Loucy (cell line): ENCODE measurements at regions not wholly inside any gene's neighbourhood (a gene's known extent, or its start where the extent isn't known, plus 50 kb on each side); places are given as distances from the start of the nearest gene placed in this dataset.

ENCODE experiments used
- H2AFZ ChIP-seq: fragments of 200-600 bp; sonication (generic); 2 replicates; pipeline ENCODE4 v1.6.0; 2016; ENCODE audit warnings: antibody characterized with exemption, mild to moderate bottlenecking, low read length, moderate library complexity
- H3F3A ChIP-seq: fragments of 200-600 bp; 2 replicates; pipeline ENCODE4 v1.6.0; 2016; ENCODE audit warnings: antibody characterized with exemption, low read depth, mild to moderate bottlenecking
- H3K27me3 ChIP-seq: fragments of 200-600 bp; sonication (generic); 2 replicates; pipeline ENCODE4 v1.6.1; 2014; ENCODE audit warnings: low read length, mild to moderate bottlenecking; ENCODE audit not compliant: insufficient read depth, poor library complexity, severe bottlenecking
- H3K36me3 ChIP-seq: fragments of 200-600 bp; sonication (generic); 2 replicates; pipeline ENCODE4 v1.6.1; 2016; ENCODE audit warnings: low read length; ENCODE audit not compliant: insufficient read depth
- H3K4me1 ChIP-seq: fragments of 200-600 bp; sonication (generic); 2 replicates; pipeline ENCODE4 v1.5.1; 2014; ENCODE audit warnings: low read length, mild to moderate bottlenecking; ENCODE audit not compliant: insufficient read depth, poor library complexity, severe bottlenecking
- H3K4me2 ChIP-seq: fragments of 200-600 bp; sonication (generic); 2 replicates; pipeline ENCODE4 v1.6.0; 2014; ENCODE audit warnings: antibody characterized with exemption, low read length, low read depth, mild to moderate bottlenecking; ENCODE audit not compliant: poor library complexity, severe bottlenecking
- H3K4me3 ChIP-seq: fragments of 200-600 bp; sonication (generic); 2 replicates; pipeline ENCODE4 v1.5.1; 2014; ENCODE audit warnings: low read length, mild to moderate bottlenecking, mixed read lengths; ENCODE audit not compliant: poor library complexity, severe bottlenecking
- H3K79me2 ChIP-seq: fragments of 200-600 bp; sonication (generic); 2 replicates; pipeline ENCODE4 v1.6.1; 2014; ENCODE audit warnings: low read length; ENCODE audit not compliant: insufficient read depth
- H3K9ac ChIP-seq: fragments of 200-600 bp; sonication (generic); 2 replicates; pipeline ENCODE4 v1.6.0; 2014; ENCODE audit warnings: mild to moderate bottlenecking, low read depth, low read length, moderate library complexity; ENCODE audit not compliant: poor library complexity, severe bottlenecking
- H3K9me2 ChIP-seq: fragments of 200-600 bp; sonication (generic); replicated peaks from 2 replicates; pipeline ENCODE4 v1.6.1; 2016; ENCODE audit warnings: low read depth, low read length, mixed read lengths
- H3K9me3 ChIP-seq: fragments of 200-600 bp; sonication (generic); 2 replicates; pipeline ENCODE4 v1.6.1; 2014; ENCODE audit warnings: mild to moderate bottlenecking, antibody characterized with exemption, low read length, low read depth; ENCODE audit not compliant: insufficient read depth
- H4K20me1 ChIP-seq: fragments of 200-600 bp; sonication (generic); 2 replicates; pipeline ENCODE4 v1.6.0; 2014; ENCODE audit warnings: antibody characterized with exemption, low read length, mild to moderate bottlenecking; ENCODE audit not compliant: insufficient read depth, poor library complexity, severe bottlenecking
- CTCF ChIP-seq: fragments of 200-600 bp; sonication (generic); conservative IDR thresholded peaks from 2 replicates; pipeline ENCODE4 v1.5.1; 2014; ENCODE audit warnings: mild to moderate bottlenecking, antibody characterized with exemption, low read length
- EZH2phosphoT487 ChIP-seq: fragments of 200-600 bp; IDR thresholded peaks from 2 replicates; pipeline ENCODE4 v1.6.1; 2018; ENCODE audit warnings: antibody characterized with exemption, mild to moderate bottlenecking, moderate library complexity, borderline replicate concordance

- Histone ChIP-seq H3K9ac (no peak overlapping the region), H3K4me2 (no peak overlapping the region), H3K9me3 (no peaks in the 10 kb centered on the region), H3K4me1 (peaks cover 5% of the 10 kb centered on the region), H2AFZ (no peak overlapping the region), H3K36me3 (no peaks in the 10 kb centered on the region), H3K27me3 (no peaks in the 10 kb centered on the region), H3K4me3 (no peak overlapping the region), H3F3A (no peaks in the 10 kb centered on the region), H4K20me1 (no peaks in the 10 kb centered on the region), H3K79me2 (no peaks in the 10 kb centered on the region), H3K9me2 (no peaks in the 10 kb centered on the region)
- TF ChIP-seq EZH2phosphoT487 (no peak), CTCF (no peak)
Measured at GRCh38 chr15:29382862-29383261, 113.2 kb upstream of the NSMCE3 start.

GRCh38 chr15:29380466-29380865 lies 110.8 kb upstream of the NSMCE3 start:
- Histone ChIP-seq H3K4me1 (peaks cover 5% of the 10 kb centered on the region), H4K20me1 (no peaks in the 10 kb centered on the region), H3K27me3 (no peaks in the 10 kb centered on the region), H3F3A (no peaks in the 10 kb centered on the region), H3K79me2 (no peaks in the 10 kb centered on the region), H3K36me3 (no peaks in the 10 kb centered on the region), H2AFZ (no peak overlapping the region), H3K9ac (no peak overlapping the region), H3K4me3 (no peak overlapping the region), H3K4me2 (no peak overlapping the region), H3K9me2 (no peaks in the 10 kb centered on the region), H3K9me3 (no peaks in the 10 kb centered on the region)
- no peak for TF ChIP-seq CTCF
- TF ChIP-seq EZH2phosphoT487, result no peak

- H3K9me2 ChIP-seq, result no peaks in the 10 kb centered on the region
- no peaks in the 10 kb centered on the region for H3K79me2 ChIP-seq
- H3K4me3 ChIP-seq, result no peak overlapping the region
- no peaks in the 10 kb centered on the region for H3F3A ChIP-seq
- no peak overlapping the region for H3K4me2 ChIP-seq
- no peaks in the 10 kb centered on the region for H3K9me3 ChIP-seq
- no peaks in the 10 kb centered on the region for H3K36me3 ChIP-seq
- no peaks in the 10 kb centered on the region for H4K20me1 ChIP-seq
- H3K27me3 ChIP-seq, result no peaks in the 10 kb centered on the region
- H2AFZ ChIP-seq, result no peak overlapping the region
- no peak for TF ChIP-seq CTCF
- no peak for TF ChIP-seq EZH2phosphoT487
- H3K9ac ChIP-seq, result no peak overlapping the region
- peaks cover 5% of the 10 kb centered on the region for H3K4me1 ChIP-seq
Measured at GRCh38 chr15:29379647-29380046, 110.0 kb upstream of the NSMCE3 start.
